K562 (cell line): ENCODE measurements at regions not wholly inside any gene's neighbourhood (a gene's known extent, or its start where the extent isn't known, plus 50 kb on each side); places are given as distances from the start of the nearest gene placed in this dataset.

ENCODE experiments used
- ATAC-seq: fragments of 200-7000 bp; cut with Tn5 transposase; 3 replicates; pipeline ENCODE4 v1.9.1; 2020; ENCODE audit warnings: moderate library complexity
- BruUV-seq: library from RNA; stranded (reverse); fragments of 400-500 nt; replicated peaks from 2 replicates; lab custom pipeline; 2021; lab: Mats Ljungman, UMichigan
- CTCF ChIA-PET: fragments of 300-600 bp; formaldehyde crosslinking; extraction: SDS; loops from one replicate; lab custom pipeline; 2021; ENCODE audit warnings: low intra/inter-chr PET ratio; lab: Yijun Ruan, JAX
- POLR2A ChIA-PET: fragments of 300-600, 350-650 bp; sonication (Branson Sonifier 250); formaldehyde crosslinking; extraction: SDS; loops from one replicate; lab custom pipeline; 2021; ENCODE audit warnings: antibody characterized with exemption, inconsistent platforms; lab: Yijun Ruan, JAX
- DNase-seq, 4 experiments: peaks; one replicate each; pipeline versions ENCODE4 v3.0.0 to v3.0.0-alpha.2; 2011 to 2018; ENCODE audit warnings: low spot score in 3 of 4, mixed read lengths in 3 of 4; ENCODE audit errors: extremely low read depth in 1 of 4
- FAIRE-seq: peaks from 2 replicates; lab custom pipeline; 2011; peaks lifted over from hg19 to GRCh38; lab: Jason Lieb, UNC
- H2AFZ ChIP-seq: 2 replicates; pipeline ENCODE4 v1.6.0; 2011; ENCODE audit warnings: low read depth, low read length, control low read depth, inconsistent platforms
- H3K27ac ChIP-seq: fragments of 200-600 bp; 3 replicates; pipeline ENCODE4 v1.8.0; 2011; ENCODE audit warnings: low read depth, mild to moderate bottlenecking, control low read depth, inconsistent platforms, low read length, moderate library complexity, mixed read lengths; ENCODE audit errors: extremely low read depth
- H3K27me3 ChIP-seq, 2 experiments: fragments of 300-600 bp in 1 of 2; 2 replicates in 1 of 2; 3 replicates in 1 of 2; pipeline versions ENCODE4 v1.6.0 to v1.8.0; 2011; ENCODE audit warnings: inconsistent platforms in 2 of 2, low read length in 2 of 2, mild to moderate bottlenecking in 1 of 2, mixed read lengths in 1 of 2, moderate library complexity in 1 of 2; ENCODE audit not compliant: control insufficient read depth in 2 of 2, insufficient read depth in 2 of 2
- H3K36me3 ChIP-seq: fragments of 300-600 bp; 3 replicates; pipeline ENCODE4 v1.8.0; 2011; ENCODE audit warnings: mild to moderate bottlenecking, low read length, inconsistent platforms; ENCODE audit not compliant: control insufficient read depth, insufficient read depth
- H3K4me1 ChIP-seq, 2 experiments: fragments of 200-600 bp in 1 of 2; replicated peaks in 1 of 2; 2 replicates in 1 of 2; 3 replicates in 1 of 2; pipeline versions ENCODE4 v1.5.1 to v1.8.0; 2011; ENCODE audit warnings: inconsistent platforms in 2 of 2, low read length in 2 of 2, mild to moderate bottlenecking in 1 of 2, mixed read lengths in 1 of 2, moderate library complexity in 1 of 2; ENCODE audit not compliant: control insufficient read depth in 2 of 2, insufficient read depth in 2 of 2
- H3K4me2 ChIP-seq: 2 replicates; pipeline ENCODE4 v1.6.1; 2011; ENCODE audit warnings: low read length, control low read depth, inconsistent platforms, mixed read lengths; ENCODE audit not compliant: insufficient read depth
- H3K4me3 ChIP-seq: fragments of 200-600 bp; sonication (generic), shearing (Covaris generic); 2 replicates; pipeline ENCODE4 v1.5.1; 2016; ENCODE audit warnings: control low read depth, inconsistent platforms
- H3K79me2 ChIP-seq: fragments of 200-600 bp; 3 replicates; pipeline ENCODE4 v1.8.0; 2011; ENCODE audit warnings: low read length, inconsistent platforms; ENCODE audit not compliant: control insufficient read depth, insufficient read depth
- H3K9ac ChIP-seq, 2 experiments: 2 replicates each; pipeline versions ENCODE4 v1.6.0 to v1.6.1; 2011; ENCODE audit warnings: low read depth in 2 of 2, low read length in 2 of 2, control low read depth in 1 of 2, inconsistent platforms in 1 of 2, mild to moderate bottlenecking in 1 of 2, mixed read lengths in 1 of 2; ENCODE audit not compliant: insufficient read depth in 1 of 2
- H3K9me1 ChIP-seq: one replicate; pipeline ENCODE4 v1.6.0; 2011; ENCODE audit warnings: inconsistent platforms, mild to moderate bottlenecking, low read length, moderate library complexity; ENCODE audit not compliant: control insufficient read depth, insufficient read depth
- H3K9me3 ChIP-seq: replicated peaks from 2 replicates; pipeline ENCODE4 v1.5.1; 2011; ENCODE audit warnings: low read depth, low read length, inconsistent platforms; ENCODE audit not compliant: control insufficient read depth, insufficient read depth
- H4K20me1 ChIP-seq: replicated peaks from 2 replicates; pipeline ENCODE4 v1.6.1; 2011; ENCODE audit warnings: low read length, inconsistent platforms, mixed read lengths; ENCODE audit not compliant: control insufficient read depth, insufficient read depth
- E2F6 ChIP-seq, 2 experiments: IDR thresholded peaks; 2 replicates each; pipeline ENCODE4 v1.6.1; 2011; ENCODE audit warnings: borderline replicate concordance in 1 of 2, control low read depth in 1 of 2, low read depth in 1 of 2, low read length in 1 of 2, mild to moderate bottlenecking in 1 of 2, mixed read lengths in 1 of 2, moderate library complexity in 1 of 2; ENCODE audit not compliant: insufficient read depth in 1 of 2, insufficient read length in 1 of 2, poor library complexity in 1 of 2, severe bottlenecking in 1 of 2; ENCODE audit errors: extremely low read depth in 1 of 2
- EGR1 ChIP-seq: fragments of 450-650 bp; conservative IDR thresholded peaks from 2 replicates; pipeline ENCODE4 v1.6.1; 2017; ENCODE audit warnings: mild to moderate bottlenecking
- FUS ChIP-seq: fragments of 200-400 bp; formaldehyde crosslinking; optimal IDR thresholded peaks from 2 replicates; pipeline ENCODE3; 2017; ENCODE audit warnings: low read depth, low read length
- KAT8 ChIP-seq: fragments of 450-650 bp; IDR thresholded peaks from 2 replicates; pipeline ENCODE4 v1.6.1; 2016; ENCODE audit warnings: low read depth, mild to moderate bottlenecking
- L3MBTL2 ChIP-seq: fragments of 450-650 bp; IDR thresholded peaks from 2 replicates; pipeline ENCODE4 v1.6.1; 2016; ENCODE audit warnings: mild to moderate bottlenecking, moderate library complexity
- MAX ChIP-seq: sonication (generic); formaldehyde crosslinking; IDR thresholded peaks from 2 replicates; pipeline ENCODE4 v1.9.0; 2022; ENCODE audit warnings: mild to moderate bottlenecking, missing genetic modification reagents
- MBD1 ChIP-seq: fragments of 250-450 bp; sonication (Bioruptor Pico); IDR thresholded peaks from 2 replicates; pipeline ENCODE4 v1.8.0; 2022; ENCODE audit warnings: inconsistent platforms
- SRSF7 ChIP-seq: fragments of 200-400 bp; formaldehyde crosslinking; optimal IDR thresholded peaks from 2 replicates; pipeline ENCODE3; 2017; ENCODE audit warnings: mild to moderate bottlenecking, low read depth, low read length
- TRIM24 ChIP-seq, 2 experiments: fragments of 450-650 bp; IDR thresholded peaks; 2 replicates each; pipeline ENCODE4 v1.6.1; 2016
- WGBS: fragments of 100-300 bp; shearing (Covaris generic); methylation state at CpG from one replicate; pipeline ENCODE4 v1.1.6; 2016; ENCODE audit warnings: low coverage, mixed read lengths; ENCODE audit not compliant: insufficient coverage; ENCODE audit errors: missing lambda C conversion rate; 5-methylcytosine and 5-hydroxymethylcytosine counted together
- in situ Hi-C: fragments of 300-500 bp; cut with MboI; formaldehyde crosslinking; loops from 4 replicates; pipeline ENCODE4 v1.15.0; 2018; ENCODE audit warnings: inconsistent platforms, mixed read lengths
- intact Hi-C: fragments of 100-400 bp; cut with micrococcal nuclease; formaldehyde crosslinking; loops from 2 replicates; pipeline ENCODE4 v1.14.2; 2022

- Histone ChIP-seq H3K36me3 (no peaks in the 10 kb centered on the region), H3K4me2 (no peak overlapping the region), H3K27me3 (peaks cover 13 to 63% of the 10 kb centered on the region in 2 experiments), H3K4me3 (no peak overlapping the region), H4K20me1 (no peaks in the 10 kb centered on the region), H3K9ac (no peak overlapping the region; a peak in 1 of 4 replicates), H3K9me3 (no peaks in the 10 kb centered on the region), H3K4me1 (peaks cover 5 to 37% of the 10 kb centered on the region in 2 experiments; a peak in 4 of 5 replicates), H3K9me1 (no peaks in the 10 kb centered on the region), H2AFZ (no peak overlapping the region), H3K79me2 (no peaks in the 10 kb centered on the region), H3K27ac (no peak overlapping the region)
- FAIRE-seq, result no peak
- intact Hi-C loops, result no loop called here
- WGBS, result 53% methylated on average over 20 of the region's 31 CpGs
- ChIA-PET POLR2A (interaction anchor here (1.5 kb wide), 1 partner anchor 19 kb away, joined by 9 read pairs; no protein-coding TSS in a partner anchor), CTCF (no interaction called here)
- DNase-seq, result peak in 1 of 4 experiments; percentile 1
- ATAC-seq, result no peak
- TF ChIP-seq SRSF7 (no peak), TRIM24 (IDR thresholded peaks at IDR 0.05) (no peak), FUS (no peak)
- in situ Hi-C loops, result no loop called here
- BruUV-seq, result no TSS peak
Observed at GRCh38 chr17:83152227-83152744, 72.9 kb downstream of the METRNL start.

- WGBS, result 33% methylated on average over 32 of the region's 64 CpGs
- Histone ChIP-seq H3K9me3 (no peaks in the 10 kb centered on the region), H3K79me2 (no peaks in the 10 kb centered on the region), H3K4me1 (peaks cover 5 to 37% of the 10 kb centered on the region in 2 experiments; a peak in 4 of 5 replicates), H4K20me1 (no peaks in the 10 kb centered on the region), H3K9me1 (no peaks in the 10 kb centered on the region), H3K27me3 (peaks cover 13 to 63% of the 10 kb centered on the region in 2 experiments), H3K9ac (no peak overlapping the region), H3K36me3 (no peaks in the 10 kb centered on the region), H2AFZ (no peak overlapping the region), H3K27ac (no peak overlapping the region), H3K4me3 (no peak overlapping the region), H3K4me2 (no peak overlapping the region)
- CTCF ChIA-PET, result no interaction called here
- BruUV-seq, result no TSS peak
- DNase-seq, result peak in 1 of 4 experiments; percentile 4
- POLR2A ChIA-PET, result interaction anchor here (1.0 kb wide), 1 partner anchor 14 kb away, joined by 3 read pairs; no protein-coding TSS in a partner anchor
- intact Hi-C loops (no loop called here), in situ Hi-C loops (no loop called here)
- no peak for ATAC-seq
- no peak for FAIRE-seq
- TF ChIP-seq MBD1 (CRISPR knock-in tag) (no peak), L3MBTL2 (0 out of 2 replicates have a peak, but pooled peaks have one; percentile 43), EGR1 (0 out of 2 replicates have a peak, but pooled peaks have one; percentile 11), E2F6 (IDR thresholded peaks at IDR 0.05; ENCODE audit: borderline replicate concordance in 1 of 2, extremely low read depth in 1 of 2, insufficient read depth in 1 of 2, insufficient read length in 1 of 2, low read depth in 1 of 2, low read length in 1 of 2, poor library complexity in 1 of 2, severe bottlenecking in 1 of 2) (peak in 1 of 2 experiments; percentile 17), MAX (CRISPR knock-in tag) (no peak), KAT8 (no peak)
Observed at GRCh38 chr17:83152745-83153611, 73.6 kb downstream of the METRNL start.
